Right atrium auricular region (tissue), 2 donors: ENCODE measurements at regions not wholly inside any gene's neighbourhood (a gene's known extent, or its start where the extent isn't known, plus 50 kb on each side); places are given as distances from the start of the nearest gene placed in this dataset.
A peak's percentile ranks its signal among the peaks of the same experiment; 100 is the strongest.

ENCODE experiments used
- DNase-seq: peaks from one replicate; pipeline ENCODE4 v3.0.0-alpha.2; 2019; ENCODE audit warnings: low spot score
- H3K27ac ChIP-seq, 2 donors: fragments of 200-600 bp; sonication (generic); 1 replicate in 1 of 2; 2 replicates in 1 of 2; pipeline ENCODE4 v1.5.1; 2016 to 2019
- H3K27me3 ChIP-seq, 2 donors: fragments of 200-600 bp; sonication (generic); one replicate each; pipeline versions ENCODE4 v1.5.1 to v1.6.0; 2017 to 2019
- H3K36me3 ChIP-seq: fragments of 200-600 bp; sonication (generic); one replicate; pipeline ENCODE4 v1.5.1; 2016
- H3K4me1 ChIP-seq, 2 donors: fragments of 200-600 bp; sonication (generic); one replicate each; pipeline versions ENCODE4 v1.5.1 to v1.6.0; 2017 to 2019
- H3K4me3 ChIP-seq, 2 donors: fragments of 200-600 bp; sonication (generic); 1 replicate in 1 of 2; 2 replicates in 1 of 2; pipeline ENCODE4 v1.5.1; 2017 to 2019; ENCODE audit warnings: mild to moderate bottlenecking in 1 of 2, moderate library complexity in 1 of 2
- H3K9me3 ChIP-seq, 2 donors: fragments of 200-600 bp; sonication (generic); one replicate each; pipeline ENCODE4 v1.5.1; 2019
- TF ChIP-seq, protein P1 (sequence below), 2 donors: fragments of 200-600 bp; sonication (generic); IDR thresholded peaks; one replicate each; pipeline ENCODE4 v1.5.1; 2019; ENCODE audit warnings: antibody characterized with exemption in 2 of 2

DNA sequence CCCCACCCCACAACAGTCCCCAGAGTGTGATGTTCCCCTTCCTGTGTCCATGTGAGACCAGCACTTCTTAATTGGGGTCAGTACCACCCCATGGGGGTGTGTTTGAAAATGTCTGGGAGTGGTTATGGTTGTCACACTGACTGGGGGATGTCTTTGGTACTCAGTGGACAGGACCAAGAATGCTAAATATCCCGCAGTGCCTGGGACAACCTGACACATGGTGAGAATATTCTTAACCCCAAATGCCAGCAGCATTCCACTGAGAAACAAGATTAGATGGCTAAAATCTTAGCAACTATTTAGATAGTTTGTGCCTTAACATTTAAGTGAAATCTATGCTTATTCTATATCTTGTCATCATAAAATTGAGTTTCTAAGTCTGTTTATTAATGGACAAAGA, 177.5 kb upstream of the ZBED5 start:
- no peaks in the 10 kb centered on the region for H3K36me3 ChIP-seq
- H3K9me3 ChIP-seq: no peaks in the 10 kb centered on the region
- no peak overlapping the region for H3K27ac ChIP-seq
- no peaks in the 10 kb centered on the region for H3K27me3 ChIP-seq
- DNase-seq: no peak
- TF ChIP-seq, protein P1, sequence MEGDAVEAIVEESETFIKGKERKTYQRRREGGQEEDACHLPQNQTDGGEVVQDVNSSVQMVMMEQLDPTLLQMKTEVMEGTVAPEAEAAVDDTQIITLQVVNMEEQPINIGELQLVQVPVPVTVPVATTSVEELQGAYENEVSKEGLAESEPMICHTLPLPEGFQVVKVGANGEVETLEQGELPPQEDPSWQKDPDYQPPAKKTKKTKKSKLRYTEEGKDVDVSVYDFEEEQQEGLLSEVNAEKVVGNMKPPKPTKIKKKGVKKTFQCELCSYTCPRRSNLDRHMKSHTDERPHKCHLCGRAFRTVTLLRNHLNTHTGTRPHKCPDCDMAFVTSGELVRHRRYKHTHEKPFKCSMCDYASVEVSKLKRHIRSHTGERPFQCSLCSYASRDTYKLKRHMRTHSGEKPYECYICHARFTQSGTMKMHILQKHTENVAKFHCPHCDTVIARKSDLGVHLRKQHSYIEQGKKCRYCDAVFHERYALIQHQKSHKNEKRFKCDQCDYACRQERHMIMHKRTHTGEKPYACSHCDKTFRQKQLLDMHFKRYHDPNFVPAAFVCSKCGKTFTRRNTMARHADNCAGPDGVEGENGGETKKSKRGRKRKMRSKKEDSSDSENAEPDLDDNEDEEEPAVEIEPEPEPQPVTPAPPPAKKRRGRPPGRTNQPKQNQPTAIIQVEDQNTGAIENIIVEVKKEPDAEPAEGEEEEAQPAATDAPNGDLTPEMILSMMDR (IDR thresholded peaks at IDR 0.05): no peak
- no peak overlapping the region for H3K4me3 ChIP-seq
- no peaks in the 10 kb centered on the region for H3K4me1 ChIP-seq

DNA sequence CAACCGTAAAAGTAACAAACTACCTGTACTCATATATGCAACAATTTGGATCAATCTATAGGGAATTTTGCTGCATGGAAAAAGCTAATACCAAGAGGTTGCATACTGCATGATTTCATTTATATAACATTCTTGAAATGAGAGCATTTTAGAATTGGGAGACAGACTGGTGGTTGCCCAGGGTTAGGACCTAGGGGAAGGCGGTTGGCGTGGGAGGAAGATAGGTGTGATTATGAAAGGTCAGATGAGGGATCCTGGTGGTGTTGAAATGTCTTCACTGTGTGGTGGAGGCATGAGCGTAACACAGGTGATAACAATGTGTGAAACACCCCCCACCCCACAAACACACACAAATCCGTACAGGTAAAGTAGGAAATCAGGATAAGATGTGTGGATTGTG, 176.6 kb upstream of the ZBED5 start:
- DNase-seq: no peak
- Histone ChIP-seq H3K9me3 (no peaks in the 10 kb centered on the region), H3K27ac (no peak overlapping the region), H3K36me3 (no peaks in the 10 kb centered on the region), H3K27me3 (no peaks in the 10 kb centered on the region), H3K4me3 (no peak overlapping the region), H3K4me1 (no peaks in the 10 kb centered on the region)
- TF ChIP-seq, protein P1 (IDR thresholded peaks at IDR 0.05): no peak

DNA sequence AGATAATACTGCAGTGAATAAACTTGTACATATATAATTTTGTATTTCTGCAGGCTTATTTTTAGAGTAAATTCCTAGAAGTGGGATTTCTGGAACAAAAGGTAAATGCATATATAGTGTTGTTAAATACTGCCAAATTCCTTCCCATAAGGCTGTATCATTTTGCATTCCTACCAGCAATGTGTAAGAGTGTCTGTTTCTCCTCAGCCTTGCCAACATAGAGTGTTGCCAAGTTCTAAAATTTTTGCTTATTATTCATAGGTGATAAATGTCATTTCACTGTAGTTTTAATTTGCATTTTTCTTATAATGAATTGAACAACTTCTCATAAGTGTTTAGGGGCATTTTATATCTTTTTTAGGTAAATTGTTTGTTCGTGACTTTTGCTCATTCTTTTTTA, 174.2 kb upstream of the ZBED5 start:
- Histone ChIP-seq H3K27me3 (no peaks in the 10 kb centered on the region), H3K4me3 (no peak overlapping the region), H3K9me3 (no peaks in the 10 kb centered on the region), H3K27ac (no peak overlapping the region), H3K4me1 (no peaks in the 10 kb centered on the region), H3K36me3 (no peaks in the 10 kb centered on the region)
- DNase-seq: no peak
- TF ChIP-seq, protein P1 (IDR thresholded peaks at IDR 0.05): no peak

DNA sequence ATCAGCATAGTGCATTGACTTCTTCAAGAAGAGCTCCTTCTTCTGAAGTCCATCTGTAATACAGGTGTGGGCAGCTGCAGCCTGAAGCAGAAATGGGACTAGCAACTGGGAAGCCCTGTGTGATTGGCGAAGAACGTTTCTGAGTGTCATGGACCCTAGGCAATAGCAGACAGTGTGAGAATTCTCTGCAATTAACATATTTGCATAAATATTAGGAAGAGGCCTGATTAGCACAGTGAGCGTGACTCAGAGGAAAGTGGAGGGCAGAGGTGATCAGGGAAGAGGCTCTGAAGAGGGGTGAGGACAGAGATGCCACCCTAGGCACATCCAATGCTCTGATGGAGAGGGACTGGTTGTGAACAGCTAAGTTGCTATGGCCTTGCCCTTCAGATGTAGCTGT, 171.2 kb upstream of the ZBED5 start:
- no peak for DNase-seq
- no peaks in the 10 kb centered on the region for H3K4me1 ChIP-seq
- no peaks in the 10 kb centered on the region for H3K9me3 ChIP-seq
- H3K4me3 ChIP-seq: no peak overlapping the region
- no peaks in the 10 kb centered on the region for H3K36me3 ChIP-seq
- H3K27ac ChIP-seq: no peak overlapping the region
- no peaks in the 10 kb centered on the region for H3K27me3 ChIP-seq
- TF ChIP-seq, protein P1 (IDR thresholded peaks at IDR 0.05): no peak

DNA sequence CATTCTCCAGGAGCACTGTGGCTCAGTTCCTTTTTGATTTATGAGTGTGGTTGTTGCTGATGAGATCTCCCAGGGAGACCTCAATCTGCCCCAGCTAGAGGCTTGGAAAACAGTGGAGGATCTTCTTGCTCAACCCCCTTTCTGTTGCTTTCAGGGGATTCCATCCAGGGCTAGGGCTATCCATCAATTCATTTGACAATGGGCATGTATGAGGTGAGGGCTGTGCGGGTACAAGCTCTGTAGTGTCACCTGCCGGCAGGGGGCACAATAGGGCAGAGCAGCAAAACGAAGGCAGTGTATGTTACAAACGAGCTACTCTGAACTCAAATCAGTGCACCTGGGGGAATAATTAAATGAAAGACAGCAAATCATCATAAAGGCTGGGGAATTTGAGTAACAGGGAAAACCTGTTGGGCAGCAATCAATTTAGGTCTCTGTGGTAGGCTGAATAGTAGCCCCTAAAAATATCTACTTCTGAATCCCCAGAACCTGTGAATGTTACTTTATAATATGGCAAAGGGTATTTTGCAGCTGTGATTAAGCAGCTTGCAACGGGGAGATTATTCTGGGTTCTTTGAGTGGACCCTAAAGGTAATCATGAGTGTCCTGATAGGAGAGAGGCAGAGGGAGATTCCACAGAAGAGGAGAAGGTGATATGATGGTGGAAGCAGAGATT, 170.3 kb upstream of the ZBED5 start:
- Histone ChIP-seq H3K27ac (no peak overlapping the region), H3K27me3 (no peaks in the 10 kb centered on the region), H3K4me3 (no peak overlapping the region), H3K9me3 (no peaks in the 10 kb centered on the region), H3K4me1 (no peaks in the 10 kb centered on the region), H3K36me3 (no peaks in the 10 kb centered on the region)
- DNase-seq: peak; percentile 75
- TF ChIP-seq, protein P1 (IDR thresholded peaks at IDR 0.05): peak; percentile 63 to 89

DNA sequence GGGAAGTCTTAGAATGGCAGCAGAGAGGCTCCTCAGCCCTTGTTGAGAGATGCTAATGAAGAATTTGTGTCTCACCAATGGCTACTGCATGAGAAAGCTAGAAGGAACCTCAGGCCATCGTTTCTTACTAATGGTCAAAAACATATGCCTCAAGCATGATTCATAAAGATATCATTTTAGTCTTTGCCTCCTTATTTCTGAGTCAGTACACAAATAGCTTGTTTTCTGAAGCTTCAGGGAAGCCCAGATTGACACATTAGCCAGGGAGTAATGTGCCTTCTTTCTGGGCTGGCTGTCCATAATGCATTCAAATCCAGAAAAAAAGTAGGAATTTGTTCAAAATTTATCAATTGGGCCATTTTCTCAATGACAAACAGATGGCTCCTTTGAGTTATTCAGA, 169.4 kb upstream of the ZBED5 start:
- no peaks in the 10 kb centered on the region for H3K9me3 ChIP-seq
- no peaks in the 10 kb centered on the region for H3K27me3 ChIP-seq
- no peak overlapping the region for H3K4me3 ChIP-seq
- H3K36me3 ChIP-seq: no peaks in the 10 kb centered on the region
- H3K4me1 ChIP-seq: no peaks in the 10 kb centered on the region
- TF ChIP-seq, protein P1 (IDR thresholded peaks at IDR 0.05): no peak
- no peak overlapping the region for H3K27ac ChIP-seq
- no peak for DNase-seq
